Inferior parietal cortex (tissue), 1 donor: ENCODE measurements at regions not wholly inside any gene's neighbourhood (a gene's known extent, or its start where the extent isn't known, plus 50 kb on each side); places are given as distances from the start of the nearest gene placed in this dataset.

Experiments
- DNase-seq: peaks from one replicate; pipeline ENCODE4 v3.0.0-alpha.2; 2016; ENCODE audit errors: extremely low spot score

- no peak for DNase-seq
These were observed 114.2 kb upstream of the EEA1 start for GRCh38 chr12:93043192-93043876.

- no peak for DNase-seq
These were observed 114.7 kb upstream of the EEA1 start for GRCh38 chr12:93043877-93044209.

- no peak for DNase-seq
These were observed 118.0 kb upstream of the EEA1 start for GRCh38 chr12:93047118-93047517.

GRCh38 chr12:93048656-93049055, 119.6 kb upstream of the EEA1 start:
- no peak for DNase-seq

GRCh38 chr12:93050026-93050747, 121.1 kb upstream of the EEA1 start:
- no peak for DNase-seq

- DNase-seq = no peak
These were observed 121.6 kb upstream of the EEA1 start for GRCh38 chr12:93050748-93051081.

- DNase-seq = no peak
These were observed 124.9 kb upstream of the EEA1 start for GRCh38 chr12:93054021-93054420.

- no peak for DNase-seq
These were observed 126.1 kb upstream of the EEA1 start for GRCh38 chr12:93055221-93055620.

GRCh38 chr12:93056971-93057535, 128.0 kb upstream of the EEA1 start:
- DNase-seq = no peak

- no peak for DNase-seq
These were observed 129.2 kb upstream of the EEA1 start for GRCh38 chr12:93058280-93058679.

- no peak for DNase-seq
These were observed 130.2 kb upstream of the EEA1 start for GRCh38 chr12:93059288-93059687.

- DNase-seq = no peak
These were observed 131.0 kb upstream of the EEA1 start for GRCh38 chr12:93059925-93060665.

- peak; percentile 53 for DNase-seq
These were observed 131.8 kb upstream of the EEA1 start for GRCh38 chr12:93060666-93061472.

- DNase-seq = peak; percentile 64
These were observed 132.7 kb upstream of the EEA1 start for GRCh38 chr12:93061473-93062419.

- no peak for DNase-seq
These were observed 136.8 kb upstream of the EEA1 start for GRCh38 chr12:93065896-93066295.

GRCh38 chr12:93072340-93072739, 143.2 kb upstream of the EEA1 start:
- no peak for DNase-seq

GRCh38 chr12:93073324-93073723, 144.2 kb upstream of the EEA1 start:
- DNase-seq = no peak

- DNase-seq = no peak
These were observed 149.0 kb upstream of the EEA1 start for GRCh38 chr12:93078059-93078458.

- DNase-seq = no peak
These were observed 149.5 kb upstream of the EEA1 start for GRCh38 chr12:93078577-93078976.

GRCh38 chr12:93079271-93079670, 150.2 kb upstream of the EEA1 start:
- no peak for DNase-seq

GRCh38 chr12:93079976-93080375, 150.9 kb upstream of the EEA1 start:
- DNase-seq = no peak
